Endothelial cell (in vitro differentiated cells): ENCODE measurements at regions not wholly inside any gene's neighbourhood (a gene's known extent, or its start where the extent isn't known, plus 50 kb on each side); places are given as distances from the start of the nearest gene placed in this dataset.

Experiments
- DNase-seq: peaks from one replicate; pipeline ENCODE4 v3.0.0; 2021; ENCODE audit warnings: low spot score
- H3K27ac Mint-ChIP-seq: one replicate; pipeline ENCODE4 v1.8.0; 2021; ENCODE audit warnings: mixed read lengths, inconsistent platforms; ENCODE audit not compliant: unreplicated experiment
- H3K27me3 Mint-ChIP-seq: one replicate; pipeline ENCODE4 v1.8.0; 2021; ENCODE audit warnings: mild to moderate bottlenecking, moderate library complexity, mixed read lengths, inconsistent platforms; ENCODE audit not compliant: unreplicated experiment
- H3K36me3 Mint-ChIP-seq: one replicate; pipeline ENCODE4 v1.8.0; 2021; ENCODE audit warnings: mild to moderate bottlenecking, low read depth, mixed read lengths, inconsistent platforms; ENCODE audit not compliant: unreplicated experiment
- H3K4me1 Mint-ChIP-seq: one replicate; pipeline ENCODE4 v1.8.0; 2021; ENCODE audit warnings: mild to moderate bottlenecking, mixed read lengths, inconsistent platforms; ENCODE audit not compliant: unreplicated experiment
- H3K4me3 Mint-ChIP-seq: one replicate; pipeline ENCODE4 v1.8.0; 2021; ENCODE audit warnings: mild to moderate bottlenecking, mixed read lengths, inconsistent platforms; ENCODE audit not compliant: unreplicated experiment
- H3K9me3 Mint-ChIP-seq: one replicate; pipeline ENCODE4 v1.8.0; 2021; ENCODE audit warnings: mixed read lengths, inconsistent platforms; ENCODE audit not compliant: unreplicated experiment
- CTCF ChIP-seq: fragments of 200-600 bp; sonication (generic); IDR thresholded peaks from one replicate; pipeline ENCODE4 v1.5.0; 2021; ENCODE audit warnings: antibody characterized with exemption; ENCODE audit not compliant: unreplicated experiment

- no peak for DNase-seq
- H3K27me3 Mint-ChIP-seq: peaks cover 4% of the 10 kb centered on the region
- H3K27ac Mint-ChIP-seq: no peak overlapping the region
- no peaks in the 10 kb centered on the region for H3K36me3 Mint-ChIP-seq
- TF ChIP-seq CTCF: no peak
- H3K9me3 Mint-ChIP-seq: no peaks in the 10 kb centered on the region
- no peaks in the 10 kb centered on the region for H3K4me1 Mint-ChIP-seq
- no peak overlapping the region for H3K4me3 Mint-ChIP-seq
Observed at GRCh38 chr2:117684919-117685318, 129.6 kb upstream of the DDX18 start.

- Mint-ChIP-seq H3K4me3 (no peak overlapping the region), H3K27me3 (peaks cover 4% of the 10 kb centered on the region), H3K36me3 (no peaks in the 10 kb centered on the region), H3K27ac (no peak overlapping the region), H3K4me1 (no peaks in the 10 kb centered on the region), H3K9me3 (no peaks in the 10 kb centered on the region)
- TF ChIP-seq CTCF: no peak
- DNase-seq: no peak
Observed at GRCh38 chr2:117686699-117687098, 127.8 kb upstream of the DDX18 start.

GRCh38 chr2:117691595-117691994 lies 122.9 kb upstream of the DDX18 start:
- Mint-ChIP-seq H3K27me3 (no peaks in the 10 kb centered on the region), H3K36me3 (no peaks in the 10 kb centered on the region), H3K9me3 (no peaks in the 10 kb centered on the region), H3K4me3 (no peak overlapping the region), H3K27ac (no peak overlapping the region), H3K4me1 (no peaks in the 10 kb centered on the region)
- no peak for TF ChIP-seq CTCF
- no peak for DNase-seq

GRCh38 chr2:117692001-117692763 lies 122.3 kb upstream of the DDX18 start:
- no peak overlapping the region for H3K27ac Mint-ChIP-seq
- DNase-seq: no peak
- no peaks in the 10 kb centered on the region for H3K4me1 Mint-ChIP-seq

More at GRCh38 chr2:117692001-117692763, 122.3 kb upstream of the DDX18 start:
- Mint-ChIP-seq H3K36me3 (no peaks in the 10 kb centered on the region), H3K4me3 (no peak overlapping the region), H3K27me3 (no peaks in the 10 kb centered on the region), H3K9me3 (no peaks in the 10 kb centered on the region)
- TF ChIP-seq CTCF: no peak
